ENCODE measurements at regions not wholly inside any gene's neighbourhood (a gene's known extent, or its start where the extent isn't known, plus 50 kb on each side); places are given as distances from the start of the nearest gene placed in this dataset.

DNA sequence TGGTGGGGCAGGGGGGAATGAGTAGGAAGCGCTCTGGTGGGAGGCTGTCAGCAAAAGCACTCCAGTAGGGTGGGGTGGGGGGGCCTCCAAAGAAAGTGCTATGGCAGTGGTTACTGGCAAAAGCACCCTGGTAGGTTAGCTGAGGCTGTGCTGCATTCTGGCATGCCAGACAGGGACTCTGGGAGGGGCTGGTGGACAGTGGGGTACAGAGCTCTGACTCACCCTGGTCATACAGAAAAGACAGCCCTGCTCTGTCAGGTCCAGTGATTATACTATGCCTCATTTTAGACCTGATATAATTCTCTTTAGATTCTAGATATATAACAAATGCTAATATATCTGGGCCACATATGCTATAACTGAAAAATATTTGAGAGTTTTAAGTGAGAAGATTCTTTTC is 82.8 kb upstream of the CPNE4 start:
- H3K27ac Mint-ChIP-seq (ENCODE audit: unreplicated experiment): no peak overlapping the region

GRCh38 chr3:132119531-132119930 is 84.7 kb upstream of the CPNE4 start:
- Mint-ChIP-seq H3K4me3 (ENCODE audit: unreplicated experiment) (no peak overlapping the region), H3K9me3 (ENCODE audit: unreplicated experiment) (peaks cover 12% of the 10 kb centered on the region), H3K27me3 (ENCODE audit: unreplicated experiment) (peaks cover 41% of the 10 kb centered on the region), H3K27ac (ENCODE audit: unreplicated experiment) (no peak overlapping the region), H3K4me1 (ENCODE audit: unreplicated experiment) (no peaks in the 10 kb centered on the region), H3K36me3 (ENCODE audit: unreplicated experiment) (no peaks in the 10 kb centered on the region)
- TF ChIP-seq, protein P1, sequence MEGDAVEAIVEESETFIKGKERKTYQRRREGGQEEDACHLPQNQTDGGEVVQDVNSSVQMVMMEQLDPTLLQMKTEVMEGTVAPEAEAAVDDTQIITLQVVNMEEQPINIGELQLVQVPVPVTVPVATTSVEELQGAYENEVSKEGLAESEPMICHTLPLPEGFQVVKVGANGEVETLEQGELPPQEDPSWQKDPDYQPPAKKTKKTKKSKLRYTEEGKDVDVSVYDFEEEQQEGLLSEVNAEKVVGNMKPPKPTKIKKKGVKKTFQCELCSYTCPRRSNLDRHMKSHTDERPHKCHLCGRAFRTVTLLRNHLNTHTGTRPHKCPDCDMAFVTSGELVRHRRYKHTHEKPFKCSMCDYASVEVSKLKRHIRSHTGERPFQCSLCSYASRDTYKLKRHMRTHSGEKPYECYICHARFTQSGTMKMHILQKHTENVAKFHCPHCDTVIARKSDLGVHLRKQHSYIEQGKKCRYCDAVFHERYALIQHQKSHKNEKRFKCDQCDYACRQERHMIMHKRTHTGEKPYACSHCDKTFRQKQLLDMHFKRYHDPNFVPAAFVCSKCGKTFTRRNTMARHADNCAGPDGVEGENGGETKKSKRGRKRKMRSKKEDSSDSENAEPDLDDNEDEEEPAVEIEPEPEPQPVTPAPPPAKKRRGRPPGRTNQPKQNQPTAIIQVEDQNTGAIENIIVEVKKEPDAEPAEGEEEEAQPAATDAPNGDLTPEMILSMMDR (IDR thresholded peaks at IDR 0.05): no peak
- no peak for DNase-seq (ENCODE audit: extremely low spot score, unreplicated experiment)

More for the DNA sequence above, 82.8 kb upstream of the CPNE4 start:
- H3K9me3 Mint-ChIP-seq (ENCODE audit: unreplicated experiment): peaks cover 16% of the 10 kb centered on the region
- peaks cover 38% of the 10 kb centered on the region for H3K27me3 Mint-ChIP-seq (ENCODE audit: unreplicated experiment)
- no peaks in the 10 kb centered on the region for H3K36me3 Mint-ChIP-seq (ENCODE audit: unreplicated experiment)
- TF ChIP-seq, protein P1 (IDR thresholded peaks at IDR 0.05): no peak
- H3K4me3 Mint-ChIP-seq (ENCODE audit: unreplicated experiment): no peak overlapping the region
- DNase-seq (ENCODE audit: extremely low spot score, unreplicated experiment): no peak
- no peaks in the 10 kb centered on the region for H3K4me1 Mint-ChIP-seq (ENCODE audit: unreplicated experiment)

- no peaks in the 10 kb centered on the region for H3K4me1 Mint-ChIP-seq (ENCODE audit: unreplicated experiment)
- H3K27ac Mint-ChIP-seq (ENCODE audit: unreplicated experiment): no peak overlapping the region
- DNase-seq (ENCODE audit: extremely low spot score, unreplicated experiment): no peak
- no peak overlapping the region for H3K4me3 Mint-ChIP-seq (ENCODE audit: unreplicated experiment)
- TF ChIP-seq, protein P1 (IDR thresholded peaks at IDR 0.05): no peak
- peaks cover 7% of the 10 kb centered on the region for H3K9me3 Mint-ChIP-seq (ENCODE audit: unreplicated experiment)
- H3K27me3 Mint-ChIP-seq (ENCODE audit: unreplicated experiment): peaks cover 42% of the 10 kb centered on the region
- H3K36me3 Mint-ChIP-seq (ENCODE audit: unreplicated experiment): no peaks in the 10 kb centered on the region
Measured at GRCh38 chr3:132124096-132124495, 89.3 kb upstream of the CPNE4 start.

GRCh38 chr3:132124651-132125284 is 90.0 kb upstream of the CPNE4 start:
- Mint-ChIP-seq H3K4me3 (ENCODE audit: unreplicated experiment) (no peak overlapping the region), H3K4me1 (ENCODE audit: unreplicated experiment) (no peaks in the 10 kb centered on the region), H3K36me3 (ENCODE audit: unreplicated experiment) (no peaks in the 10 kb centered on the region), H3K9me3 (ENCODE audit: unreplicated experiment) (peaks cover 7% of the 10 kb centered on the region), H3K27me3 (ENCODE audit: unreplicated experiment) (peaks cover 36% of the 10 kb centered on the region), H3K27ac (ENCODE audit: unreplicated experiment) (no peak overlapping the region)
- DNase-seq (ENCODE audit: extremely low spot score, unreplicated experiment): no peak
- TF ChIP-seq, protein P1 (IDR thresholded peaks at IDR 0.05): no peak

GRCh38 chr3:132134611-132135010 is 99.8 kb upstream of the CPNE4 start:
- TF ChIP-seq, protein P1 (IDR thresholded peaks at IDR 0.05): no peak
- H3K36me3 Mint-ChIP-seq (ENCODE audit: unreplicated experiment): no peaks in the 10 kb centered on the region
- no peaks in the 10 kb centered on the region for H3K27me3 Mint-ChIP-seq (ENCODE audit: unreplicated experiment)
- H3K4me3 Mint-ChIP-seq (ENCODE audit: unreplicated experiment): no peak overlapping the region
- peak overlapping the region; percentile 68 for H3K27ac Mint-ChIP-seq (ENCODE audit: unreplicated experiment)
- H3K9me3 Mint-ChIP-seq (ENCODE audit: unreplicated experiment): no peaks in the 10 kb centered on the region
- peaks cover 37% of the 10 kb centered on the region for H3K4me1 Mint-ChIP-seq (ENCODE audit: unreplicated experiment)
- DNase-seq (ENCODE audit: extremely low spot score, unreplicated experiment): no peak

Measured in osteocyte (in vitro differentiated cells).